ENCODE measurements at regions not wholly inside any gene's neighbourhood (a gene's known extent, or its start where the extent isn't known, plus 50 kb on each side); places are given as distances from the start of the nearest gene placed in this dataset.
"Not testable (repeated sequence)": the region's sequence is repeated elsewhere in the genome, so short reads cannot be mapped to it uniquely, and the experiment has no call there.

DNA sequence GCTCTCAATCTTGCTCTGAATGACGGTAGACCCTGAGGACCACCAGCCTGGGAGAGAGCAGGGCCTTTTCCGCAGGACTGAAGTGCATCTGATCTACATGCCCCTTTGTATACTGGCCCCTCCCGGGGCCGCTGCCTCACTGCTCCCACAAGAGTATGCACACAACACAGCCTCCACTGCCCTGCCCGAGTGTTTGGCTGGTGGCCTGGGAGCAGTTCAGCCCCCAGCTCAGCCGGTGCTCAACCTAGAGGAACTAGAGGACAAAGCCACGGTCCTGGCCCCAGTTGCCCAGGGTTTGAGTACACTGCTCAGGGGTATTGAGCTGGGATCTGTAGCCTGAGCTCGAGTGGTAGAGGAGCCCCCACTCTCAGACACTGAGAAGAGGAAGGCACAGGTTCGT is 118.9 kb upstream of the CAB39 start:
- peaks cover 3% of the 10 kb centered on the region for H3K4me1 ChIP-seq (ENCODE audit: control insufficient read depth, insufficient read depth, low read length, poor library complexity, severe bottlenecking)
- H3K9me3 ChIP-seq (ENCODE audit: control insufficient read depth, low read length) = no peaks in the 10 kb centered on the region
- DNase-seq = no peak
- no peaks in the 10 kb centered on the region for H3K27me3 ChIP-seq (replicated peaks; ENCODE audit: control insufficient read depth, insufficient read depth, low read length, poor library complexity, severe bottlenecking)
- H3K36me3 ChIP-seq (ENCODE audit: control insufficient read depth, insufficient read depth, low read length) = no peaks in the 10 kb centered on the region
- H3K27ac ChIP-seq (ENCODE audit: insufficient read depth, low read length, poor library complexity, severe bottlenecking) = no peak overlapping the region
- H3K4me3 ChIP-seq (ENCODE audit: insufficient read depth, low read depth, low read length, poor library complexity, severe bottlenecking) = no peak overlapping the region

DNA sequence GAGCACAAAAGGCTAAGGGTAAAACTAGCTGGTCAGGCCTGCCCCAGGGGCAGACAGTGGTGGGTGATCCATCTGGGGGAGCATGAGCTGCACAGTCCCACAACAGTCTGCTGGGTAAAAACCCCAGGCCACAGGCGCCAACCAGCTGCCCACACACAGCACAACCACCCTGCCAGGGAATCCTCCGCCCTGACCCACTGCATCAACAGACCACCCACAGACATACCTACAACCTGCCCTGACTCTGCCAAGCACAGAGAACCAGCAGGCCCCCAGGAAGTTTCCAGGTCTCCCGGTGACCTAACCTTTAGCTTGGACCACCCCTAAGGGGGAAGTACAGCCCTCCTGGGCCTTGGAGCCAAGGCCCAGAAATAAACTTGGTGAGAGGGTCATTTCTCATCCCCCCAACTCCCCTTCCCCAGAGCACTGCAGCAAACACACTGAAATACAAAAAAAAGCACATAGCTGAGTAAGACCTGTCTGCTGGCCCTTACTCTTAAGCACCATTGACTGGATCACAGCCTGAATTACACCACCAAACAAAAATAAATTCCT is 118.3 kb upstream of the CAB39 start:
- H3K4me3 ChIP-seq (ENCODE audit: insufficient read depth, low read depth, low read length, poor library complexity, severe bottlenecking) = no peak overlapping the region
- no peak for DNase-seq

DNA sequence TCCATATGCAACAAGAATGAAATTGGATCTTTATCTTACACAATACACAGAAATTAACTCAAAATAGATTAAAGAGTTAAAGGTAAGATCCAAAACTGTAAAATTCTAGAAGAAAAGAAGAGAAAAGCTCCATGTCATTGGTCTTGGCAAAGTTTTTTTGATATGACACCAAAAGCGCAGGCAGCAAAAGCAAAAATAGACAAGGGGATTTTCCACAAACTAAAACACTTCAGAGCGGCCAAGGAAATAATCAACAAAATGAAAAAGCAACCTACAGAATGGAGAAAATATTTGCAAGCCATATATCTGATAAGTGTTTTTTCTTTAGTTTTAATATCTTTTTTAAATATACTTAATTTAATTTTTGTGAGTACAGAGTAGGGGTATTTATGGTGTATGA is 112.8 kb upstream of the CAB39 start:
- no peak overlapping the region for H3K4me3 ChIP-seq (ENCODE audit: insufficient read depth, low read depth, low read length, poor library complexity, severe bottlenecking)
- no peaks in the 10 kb centered on the region for H3K9me3 ChIP-seq (ENCODE audit: control insufficient read depth, low read length)
- no peaks in the 10 kb centered on the region for H3K27me3 ChIP-seq (replicated peaks; ENCODE audit: control insufficient read depth, insufficient read depth, low read length, poor library complexity, severe bottlenecking)
- H3K27ac ChIP-seq (ENCODE audit: insufficient read depth, low read length, poor library complexity, severe bottlenecking) = no peak overlapping the region
- no peaks in the 10 kb centered on the region for H3K36me3 ChIP-seq (ENCODE audit: control insufficient read depth, insufficient read depth, low read length)
- DNase-seq = no peak
- peaks cover 19% of the 10 kb centered on the region for H3K4me1 ChIP-seq (ENCODE audit: control insufficient read depth, insufficient read depth, low read length, poor library complexity, severe bottlenecking)

More for the DNA sequence above, 118.3 kb upstream of the CAB39 start:
- Histone ChIP-seq H3K36me3 (ENCODE audit: control insufficient read depth, insufficient read depth, low read length) (no peaks in the 10 kb centered on the region), H3K27me3 (replicated peaks; ENCODE audit: control insufficient read depth, insufficient read depth, low read length, poor library complexity, severe bottlenecking) (no peaks in the 10 kb centered on the region), H3K27ac (ENCODE audit: insufficient read depth, low read length, poor library complexity, severe bottlenecking) (no peak overlapping the region), H3K9me3 (ENCODE audit: control insufficient read depth, low read length) (no peaks in the 10 kb centered on the region), H3K4me1 (ENCODE audit: control insufficient read depth, insufficient read depth, low read length, poor library complexity, severe bottlenecking) (peaks cover 2% of the 10 kb centered on the region)

DNA sequence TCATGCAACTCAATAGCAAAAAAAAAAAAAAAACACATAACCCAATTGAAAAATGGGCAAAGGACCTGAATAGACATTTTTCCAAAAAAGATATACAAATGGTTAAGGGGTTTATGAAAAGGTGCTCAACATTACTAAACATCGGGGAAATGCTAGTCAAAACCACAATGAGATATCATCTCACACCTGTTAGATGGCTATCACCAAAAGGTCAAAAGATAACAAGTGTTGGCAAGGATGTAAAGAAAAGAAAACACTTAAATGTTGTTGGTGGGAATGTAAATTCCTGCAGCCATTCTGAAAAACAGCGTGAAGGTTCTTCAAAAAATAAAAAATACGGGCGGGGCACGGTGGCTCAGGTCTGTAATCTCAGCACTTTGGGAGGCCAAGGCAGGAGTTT is 112.4 kb upstream of the CAB39 start:
- DNase-seq = no peak
- H3K4me1 ChIP-seq (ENCODE audit: control insufficient read depth, insufficient read depth, low read length, poor library complexity, severe bottlenecking) = peaks cover 19% of the 10 kb centered on the region
- no peak overlapping the region for H3K4me3 ChIP-seq (ENCODE audit: insufficient read depth, low read depth, low read length, poor library complexity, severe bottlenecking)
- no peaks in the 10 kb centered on the region for H3K9me3 ChIP-seq (ENCODE audit: control insufficient read depth, low read length)
- no peak overlapping the region for H3K27ac ChIP-seq (ENCODE audit: insufficient read depth, low read length, poor library complexity, severe bottlenecking)
- H3K27me3 ChIP-seq (replicated peaks; ENCODE audit: control insufficient read depth, insufficient read depth, low read length, poor library complexity, severe bottlenecking) = no peaks in the 10 kb centered on the region
- H3K36me3 ChIP-seq (ENCODE audit: control insufficient read depth, insufficient read depth, low read length) = no peaks in the 10 kb centered on the region

GRCh38 chr2:230600881-230601280 is 111.8 kb upstream of the CAB39 start:
- H3K27me3 ChIP-seq (replicated peaks; ENCODE audit: control insufficient read depth, insufficient read depth, low read length, poor library complexity, severe bottlenecking) = no peaks in the 10 kb centered on the region
- no peak for DNase-seq
- H3K4me1 ChIP-seq (ENCODE audit: control insufficient read depth, insufficient read depth, low read length, poor library complexity, severe bottlenecking) = peaks cover 19% of the 10 kb centered on the region
- no peak overlapping the region for H3K4me3 ChIP-seq (ENCODE audit: insufficient read depth, low read depth, low read length, poor library complexity, severe bottlenecking)
- no peaks in the 10 kb centered on the region for H3K9me3 ChIP-seq (ENCODE audit: control insufficient read depth, low read length)
- no peaks in the 10 kb centered on the region for H3K36me3 ChIP-seq (ENCODE audit: control insufficient read depth, insufficient read depth, low read length)
- H3K27ac ChIP-seq (ENCODE audit: insufficient read depth, low read length, poor library complexity, severe bottlenecking) = no peak overlapping the region

DNA sequence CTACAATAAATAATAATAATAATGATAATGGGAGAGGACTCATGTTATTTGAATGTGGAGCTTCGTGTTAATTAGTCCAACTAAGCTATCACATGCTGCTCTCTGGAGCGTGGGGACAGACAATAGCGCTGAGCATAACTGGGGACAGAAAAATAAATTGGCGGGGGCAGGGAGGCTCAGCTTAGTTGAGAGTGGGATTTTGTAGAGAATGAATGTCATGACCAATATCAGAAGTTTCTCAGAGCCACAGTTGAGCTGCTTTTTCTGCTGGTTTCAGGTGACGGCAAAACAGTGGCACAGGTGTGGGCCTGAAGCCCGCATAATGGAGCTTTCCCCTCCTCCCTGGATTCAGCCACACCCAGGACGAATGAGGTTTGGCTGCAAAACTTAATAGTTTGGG is 111.1 kb upstream of the CAB39 start:
- Histone ChIP-seq H3K27me3 (replicated peaks; ENCODE audit: control insufficient read depth, insufficient read depth, low read length, poor library complexity, severe bottlenecking) (no peaks in the 10 kb centered on the region), H3K4me3 (ENCODE audit: insufficient read depth, low read depth, low read length, poor library complexity, severe bottlenecking) (no peak overlapping the region), H3K4me1 (ENCODE audit: control insufficient read depth, insufficient read depth, low read length, poor library complexity, severe bottlenecking) (peaks cover 19% of the 10 kb centered on the region), H3K9me3 (ENCODE audit: control insufficient read depth, low read length) (no peaks in the 10 kb centered on the region), H3K36me3 (ENCODE audit: control insufficient read depth, insufficient read depth, low read length) (no peaks in the 10 kb centered on the region), H3K27ac (ENCODE audit: insufficient read depth, low read length, poor library complexity, severe bottlenecking) (peak overlapping the region; percentile 12)
- no peak for DNase-seq

DNA sequence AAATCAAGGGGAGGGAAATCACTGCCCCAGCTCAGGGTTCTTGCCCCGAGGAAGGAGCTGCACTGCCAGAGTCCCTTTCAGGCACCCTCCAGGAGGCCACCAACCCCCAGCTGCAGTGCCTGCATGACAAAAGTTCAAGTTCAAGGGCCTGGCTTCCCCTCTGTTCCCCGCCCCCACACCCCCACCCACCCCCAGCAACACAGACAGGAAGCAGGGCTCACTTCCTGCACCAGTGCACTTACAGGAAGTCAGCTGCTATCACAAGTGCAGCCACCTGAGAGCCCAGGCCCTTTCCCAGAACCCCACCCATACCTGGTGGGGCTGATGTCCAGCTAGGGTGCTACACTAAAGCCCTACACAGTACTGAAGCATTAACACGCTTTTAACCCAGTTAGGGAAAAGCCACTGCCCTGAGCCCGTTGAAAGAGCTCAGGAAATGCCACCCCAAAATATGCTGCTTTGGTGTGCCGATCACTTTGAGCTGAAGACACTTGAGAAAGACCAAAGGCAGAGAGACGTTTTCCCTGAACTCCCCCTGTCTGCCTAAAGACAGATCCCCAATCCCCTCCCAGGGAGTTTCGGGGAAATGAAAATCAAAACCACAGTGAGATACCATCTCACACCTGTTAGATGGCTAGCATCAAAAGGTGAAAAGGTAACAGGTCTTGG is 109.9 kb upstream of the CAB39 start:
- no peaks in the 10 kb centered on the region for H3K27me3 ChIP-seq (replicated peaks; ENCODE audit: control insufficient read depth, insufficient read depth, low read length, poor library complexity, severe bottlenecking)
- no peaks in the 10 kb centered on the region for H3K9me3 ChIP-seq (ENCODE audit: control insufficient read depth, low read length)
- H3K4me3 ChIP-seq (ENCODE audit: insufficient read depth, low read depth, low read length, poor library complexity, severe bottlenecking) = peak overlapping the region; percentile 32
- peaks cover 19% of the 10 kb centered on the region for H3K4me1 ChIP-seq (ENCODE audit: control insufficient read depth, insufficient read depth, low read length, poor library complexity, severe bottlenecking)
- peak overlapping the region; percentile 84 for H3K27ac ChIP-seq (ENCODE audit: insufficient read depth, low read length, poor library complexity, severe bottlenecking)
- peak; percentile 25 to 38 (median 30) for DNase-seq
- H3K36me3 ChIP-seq (ENCODE audit: control insufficient read depth, insufficient read depth, low read length) = no peaks in the 10 kb centered on the region

GRCh38 chr2:230603317-230603716 is 109.3 kb upstream of the CAB39 start:
- H3K9me3 ChIP-seq (ENCODE audit: control insufficient read depth, low read length); H3K27me3 ChIP-seq (replicated peaks; ENCODE audit: control insufficient read depth, insufficient read depth, low read length, poor library complexity, severe bottlenecking); DNase-seq; H3K36me3 ChIP-seq (ENCODE audit: control insufficient read depth, insufficient read depth, low read length): not testable (repeated sequence)
- Histone ChIP-seq H3K4me3 (ENCODE audit: insufficient read depth, low read depth, low read length, poor library complexity, severe bottlenecking) (peak overlapping the region; percentile 32), H3K4me1 (ENCODE audit: control insufficient read depth, insufficient read depth, low read length, poor library complexity, severe bottlenecking) (peaks cover 19% of the 10 kb centered on the region), H3K27ac (ENCODE audit: insufficient read depth, low read length, poor library complexity, severe bottlenecking) (peak overlapping the region; percentile 84)

GRCh38 chr2:230604158-230604557 is 108.5 kb upstream of the CAB39 start:
- H3K36me3 ChIP-seq (ENCODE audit: control insufficient read depth, insufficient read depth, low read length); H3K27me3 ChIP-seq (replicated peaks; ENCODE audit: control insufficient read depth, insufficient read depth, low read length, poor library complexity, severe bottlenecking); H3K4me3 ChIP-seq (ENCODE audit: insufficient read depth, low read depth, low read length, poor library complexity, severe bottlenecking); H3K27ac ChIP-seq (ENCODE audit: insufficient read depth, low read length, poor library complexity, severe bottlenecking); DNase-seq; H3K9me3 ChIP-seq (ENCODE audit: control insufficient read depth, low read length): not testable (repeated sequence)
- H3K4me1 ChIP-seq (ENCODE audit: control insufficient read depth, insufficient read depth, low read length, poor library complexity, severe bottlenecking) = peaks cover 19% of the 10 kb centered on the region

- Histone ChIP-seq H3K27me3 (replicated peaks; ENCODE audit: control insufficient read depth, insufficient read depth, low read length, poor library complexity, severe bottlenecking) (no peaks in the 10 kb centered on the region), H3K9me3 (ENCODE audit: control insufficient read depth, low read length) (no peaks in the 10 kb centered on the region), H3K36me3 (ENCODE audit: control insufficient read depth, insufficient read depth, low read length) (no peaks in the 10 kb centered on the region), H3K27ac (ENCODE audit: insufficient read depth, low read length, poor library complexity, severe bottlenecking) (no peak overlapping the region), H3K4me3 (ENCODE audit: insufficient read depth, low read depth, low read length, poor library complexity, severe bottlenecking) (no peak overlapping the region), H3K4me1 (ENCODE audit: control insufficient read depth, insufficient read depth, low read length, poor library complexity, severe bottlenecking) (no peaks in the 10 kb centered on the region)
- DNase-seq = no peak
Measured at GRCh38 chr2:230614040-230614439, 98.6 kb upstream of the CAB39 start.

All from effector memory CD4-positive, alpha-beta T cell (primary cell).